IPS-18a (cell line): ENCODE measurements at regions not wholly inside any gene's neighbourhood (a gene's known extent, or its start where the extent isn't known, plus 50 kb on each side); places are given as distances from the start of the nearest gene placed in this dataset.

Source experiments
- H3K27ac ChIP-seq: one replicate; pipeline ENCODE4 v1.5.1; 2013; ENCODE audit warnings: low read length
- H3K27me3 ChIP-seq: one replicate; pipeline ENCODE4 v1.6.1; 2013; ENCODE audit warnings: mild to moderate bottlenecking, low read length; ENCODE audit not compliant: control insufficient read depth, insufficient read depth
- H3K36me3 ChIP-seq: one replicate; pipeline ENCODE4 v1.6.1; 2013; ENCODE audit warnings: low read depth, low read length; ENCODE audit not compliant: control insufficient read depth
- H3K4me1 ChIP-seq: one replicate; pipeline ENCODE4 v1.6.1; 2013; ENCODE audit warnings: low read depth, low read length; ENCODE audit not compliant: control insufficient read depth
- H3K4me3 ChIP-seq: one replicate; pipeline ENCODE4 v1.5.1; 2013; ENCODE audit warnings: low read length
- H3K9ac ChIP-seq: one replicate; pipeline ENCODE4 v1.6.1; 2013; ENCODE audit warnings: mild to moderate bottlenecking, low read length, moderate library complexity
- H3K9me3 ChIP-seq: one replicate; pipeline ENCODE4 v1.6.1; 2013; ENCODE audit warnings: low read depth, low read length; ENCODE audit not compliant: control insufficient read depth

GRCh38 chr13:26456650-26457049 is 100.8 kb upstream of the WASF3 start:
- H3K36me3 ChIP-seq: no peaks in the 10 kb centered on the region
- no peak overlapping the region for H3K9ac ChIP-seq

GRCh38 chr13:26457212-26457611 is 100.3 kb upstream of the WASF3 start:
- no peak overlapping the region for H3K4me3 ChIP-seq
- no peak overlapping the region for H3K27ac ChIP-seq
- no peaks in the 10 kb centered on the region for H3K27me3 ChIP-seq

More at GRCh38 chr13:26456650-26457049, 100.8 kb upstream of the WASF3 start:
- Histone ChIP-seq H3K9me3 (no peaks in the 10 kb centered on the region), H3K27ac (no peak overlapping the region), H3K4me3 (no peak overlapping the region), H3K27me3 (no peaks in the 10 kb centered on the region), H3K4me1 (no peaks in the 10 kb centered on the region)

GRCh38 chr13:26458196-26458749 is 99.2 kb upstream of the WASF3 start:
- H3K36me3 ChIP-seq: no peaks in the 10 kb centered on the region
- H3K4me3 ChIP-seq: no peak overlapping the region
- no peak overlapping the region for H3K9ac ChIP-seq
- H3K27me3 ChIP-seq: no peaks in the 10 kb centered on the region
- no peaks in the 10 kb centered on the region for H3K4me1 ChIP-seq
- no peak overlapping the region for H3K27ac ChIP-seq
- no peaks in the 10 kb centered on the region for H3K9me3 ChIP-seq

More at GRCh38 chr13:26457212-26457611, 100.3 kb upstream of the WASF3 start:
- H3K4me1 ChIP-seq: no peaks in the 10 kb centered on the region
- no peak overlapping the region for H3K9ac ChIP-seq
- H3K36me3 ChIP-seq: no peaks in the 10 kb centered on the region
- no peaks in the 10 kb centered on the region for H3K9me3 ChIP-seq

- Histone ChIP-seq H3K4me3 (no peak overlapping the region), H3K36me3 (no peaks in the 10 kb centered on the region), H3K27me3 (no peaks in the 10 kb centered on the region), H3K9me3 (no peaks in the 10 kb centered on the region), H3K9ac (no peak overlapping the region), H3K4me1 (no peaks in the 10 kb centered on the region), H3K27ac (no peak overlapping the region)
Observed at GRCh38 chr13:26459276-26460131, 98.0 kb upstream of the WASF3 start.

GRCh38 chr13:26460648-26461047 is 96.8 kb upstream of the WASF3 start:
- Histone ChIP-seq H3K9ac (no peak overlapping the region), H3K36me3 (no peaks in the 10 kb centered on the region), H3K9me3 (no peaks in the 10 kb centered on the region), H3K4me3 (no peak overlapping the region), H3K4me1 (no peaks in the 10 kb centered on the region), H3K27me3 (no peaks in the 10 kb centered on the region), H3K27ac (no peak overlapping the region)

- H3K36me3 ChIP-seq: no peaks in the 10 kb centered on the region
- no peak overlapping the region for H3K27ac ChIP-seq
- H3K9ac ChIP-seq: no peak overlapping the region
- no peaks in the 10 kb centered on the region for H3K4me1 ChIP-seq
- no peaks in the 10 kb centered on the region for H3K9me3 ChIP-seq
- no peaks in the 10 kb centered on the region for H3K27me3 ChIP-seq
- H3K4me3 ChIP-seq: no peak overlapping the region
Observed at GRCh38 chr13:26463296-26463695, 94.2 kb upstream of the WASF3 start.

- Histone ChIP-seq H3K4me3 (no peak overlapping the region), H3K9me3 (no peaks in the 10 kb centered on the region), H3K27me3 (no peaks in the 10 kb centered on the region), H3K4me1 (no peaks in the 10 kb centered on the region), H3K9ac (no peak overlapping the region), H3K27ac (no peak overlapping the region), H3K36me3 (no peaks in the 10 kb centered on the region)
Observed at GRCh38 chr13:26463848-26464247, 93.6 kb upstream of the WASF3 start.

- no peak overlapping the region for H3K27ac ChIP-seq
- no peak overlapping the region for H3K4me3 ChIP-seq
- H3K36me3 ChIP-seq: no peaks in the 10 kb centered on the region
- H3K27me3 ChIP-seq: no peaks in the 10 kb centered on the region
- H3K9me3 ChIP-seq: no peaks in the 10 kb centered on the region
- H3K9ac ChIP-seq: no peak overlapping the region
- H3K4me1 ChIP-seq: no peaks in the 10 kb centered on the region
Observed at GRCh38 chr13:26465514-26465913, 92.0 kb upstream of the WASF3 start.

- H3K4me3 ChIP-seq: no peak overlapping the region
- H3K4me1 ChIP-seq: no peaks in the 10 kb centered on the region
- no peaks in the 10 kb centered on the region for H3K9me3 ChIP-seq
- H3K27ac ChIP-seq: no peak overlapping the region
- no peak overlapping the region for H3K9ac ChIP-seq
- no peaks in the 10 kb centered on the region for H3K36me3 ChIP-seq
- H3K27me3 ChIP-seq: no peaks in the 10 kb centered on the region
Observed at GRCh38 chr13:26465954-26466353, 91.5 kb upstream of the WASF3 start.

GRCh38 chr13:26468265-26468801 is 89.2 kb upstream of the WASF3 start:
- H3K9ac ChIP-seq: no peak overlapping the region
- H3K4me1 ChIP-seq: no peaks in the 10 kb centered on the region
- no peak overlapping the region for H3K27ac ChIP-seq
- H3K4me3 ChIP-seq: no peak overlapping the region
- H3K9me3 ChIP-seq: no peaks in the 10 kb centered on the region
- no peaks in the 10 kb centered on the region for H3K36me3 ChIP-seq
- H3K27me3 ChIP-seq: no peaks in the 10 kb centered on the region

GRCh38 chr13:26469602-26470001 is 87.9 kb upstream of the WASF3 start:
- Histone ChIP-seq H3K27ac (no peak overlapping the region), H3K9ac (no peak overlapping the region), H3K9me3 (no peaks in the 10 kb centered on the region), H3K36me3 (no peaks in the 10 kb centered on the region), H3K4me1 (peaks cover 9% of the 10 kb centered on the region), H3K27me3 (no peaks in the 10 kb centered on the region), H3K4me3 (no peak overlapping the region)

- Histone ChIP-seq H3K4me3 (no peak overlapping the region), H3K9me3 (no peaks in the 10 kb centered on the region), H3K9ac (no peak overlapping the region), H3K27me3 (no peaks in the 10 kb centered on the region), H3K4me1 (peaks cover 21% of the 10 kb centered on the region), H3K36me3 (no peaks in the 10 kb centered on the region), H3K27ac (no peak overlapping the region)
Observed at GRCh38 chr13:26471807-26472206, 85.7 kb upstream of the WASF3 start.
